Dendritic cell treated with granulocyte-macrophage colony-stimulating factor and Interleukin-4, amounts not matched to agents 40 ng/mL and 50 ng/mL, for 4 days (primary cell): ENCODE measurements at regions not wholly inside any gene's neighbourhood (a gene's known extent, or its start where the extent isn't known, plus 50 kb on each side); places are given as distances from the start of the nearest gene placed in this dataset.

Experiments used
- H3K27ac Mint-ChIP-seq: one replicate; pipeline ENCODE4 v1.8.0; 2022; ENCODE audit warnings: mild to moderate bottlenecking, mixed read lengths
- H3K27me3 Mint-ChIP-seq: one replicate; pipeline ENCODE4 v1.8.0; 2022; ENCODE audit warnings: mild to moderate bottlenecking, mixed read lengths
- H3K36me3 Mint-ChIP-seq: one replicate; pipeline ENCODE4 v1.8.0; 2022; ENCODE audit warnings: low read depth, mixed read lengths
- H3K4me1 Mint-ChIP-seq: one replicate; pipeline ENCODE4 v1.8.0; 2022; ENCODE audit warnings: low read depth, mixed read lengths
- H3K4me3 Mint-ChIP-seq: one replicate; pipeline ENCODE4 v1.8.0; 2022; ENCODE audit warnings: mild to moderate bottlenecking, moderate library complexity, mixed read lengths
- H3K9me3 Mint-ChIP-seq: one replicate; pipeline ENCODE4 v1.8.0; 2022; ENCODE audit warnings: mixed read lengths
- intact Hi-C: fragments of 100-400 bp; cut with micrococcal nuclease; formaldehyde crosslinking; loops from one replicate; pipeline ENCODE4 v1.15.0; 2022

GRCh38 chr17:15006421-15007128 is 258.6 kb downstream of the PMP22 start:
- Mint-ChIP-seq H3K9me3 (no peaks in the 10 kb centered on the region), H3K27ac (no peak overlapping the region), H3K4me3 (no peak overlapping the region), H3K36me3 (no peaks in the 10 kb centered on the region), H3K27me3 (no peaks in the 10 kb centered on the region), H3K4me1 (no peaks in the 10 kb centered on the region)
- intact Hi-C loops = no loop called here

DNA sequence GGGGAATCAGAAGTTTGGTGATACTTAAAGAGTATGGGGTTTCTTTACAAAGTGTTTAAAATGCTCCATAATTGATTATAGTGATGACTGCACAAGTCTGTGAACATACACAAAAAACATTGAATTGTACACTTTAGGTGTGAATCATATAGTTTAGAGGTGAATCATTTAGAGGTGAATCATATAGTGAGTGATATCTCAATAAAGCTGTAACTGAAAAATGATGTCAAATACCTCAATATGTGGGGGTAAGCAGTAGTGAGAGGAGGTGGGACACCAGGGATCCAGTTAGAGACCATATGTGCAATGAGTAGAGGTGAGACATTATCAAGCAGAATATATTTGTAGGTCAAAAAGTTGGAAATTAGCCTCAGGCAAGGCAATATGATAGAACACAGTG is 264.5 kb downstream of the PMP22 start:
- Mint-ChIP-seq H3K9me3 (no peaks in the 10 kb centered on the region), H3K27me3 (peaks cover 2% of the 10 kb centered on the region), H3K27ac (no peak overlapping the region), H3K36me3 (no peaks in the 10 kb centered on the region), H3K4me1 (no peaks in the 10 kb centered on the region), H3K4me3 (no peak overlapping the region)
- intact Hi-C loops = no loop called here

DNA sequence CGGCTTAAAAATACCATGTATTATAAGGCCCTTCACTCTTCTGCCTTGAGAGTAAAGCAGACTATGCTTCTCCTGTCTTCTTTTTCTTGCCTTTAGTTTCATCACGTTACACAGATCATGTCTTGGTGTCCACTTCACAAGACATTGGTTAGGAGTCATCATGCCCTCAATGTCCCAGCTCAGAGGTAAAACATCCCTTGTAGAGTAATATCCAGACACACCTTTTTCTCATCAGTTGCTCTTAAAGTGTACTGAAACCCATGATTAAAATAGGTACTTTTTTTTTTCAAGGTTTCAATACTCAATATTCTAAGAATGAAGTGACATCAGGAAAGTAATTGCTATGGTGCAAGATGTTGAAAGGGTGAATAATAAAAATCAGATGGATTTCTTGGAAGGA is 267.8 kb downstream of the PMP22 start:
- Mint-ChIP-seq H3K4me3 (no peak overlapping the region), H3K36me3 (no peaks in the 10 kb centered on the region), H3K27ac (no peak overlapping the region), H3K4me1 (no peaks in the 10 kb centered on the region), H3K27me3 (peaks cover 2% of the 10 kb centered on the region), H3K9me3 (no peaks in the 10 kb centered on the region)
- intact Hi-C loops = no loop called here

- no peaks in the 10 kb centered on the region for H3K27me3 Mint-ChIP-seq
- no peak overlapping the region for H3K27ac Mint-ChIP-seq
- no peaks in the 10 kb centered on the region for H3K4me1 Mint-ChIP-seq
- H3K9me3 Mint-ChIP-seq = no peaks in the 10 kb centered on the region
- no peaks in the 10 kb centered on the region for H3K36me3 Mint-ChIP-seq
- no peak overlapping the region for H3K4me3 Mint-ChIP-seq
- intact Hi-C loops = no loop called here
Measured at GRCh38 chr17:14986127-14986526, 279.0 kb downstream of the PMP22 start.

DNA sequence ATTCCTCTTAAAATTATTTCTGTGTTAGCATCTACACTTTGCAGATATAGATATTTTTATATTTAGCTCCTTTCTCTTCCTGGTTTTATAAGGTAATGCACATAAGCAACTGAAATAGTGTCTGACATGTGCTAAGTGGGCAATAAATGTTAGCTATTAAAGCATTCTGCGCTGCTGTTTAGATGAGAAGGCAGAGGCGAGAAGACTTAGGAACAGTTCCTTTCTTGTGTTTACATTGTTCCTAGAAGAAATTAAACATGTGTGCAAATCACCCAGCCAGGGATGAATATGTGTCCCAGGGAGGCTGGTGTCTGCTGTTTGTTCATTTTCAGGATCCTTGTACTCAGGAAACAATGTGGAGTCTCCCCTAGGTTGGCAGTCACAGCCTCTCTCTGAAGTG is 292.3 kb downstream of the PMP22 start:
- Mint-ChIP-seq H3K4me3 (no peak overlapping the region), H3K4me1 (no peaks in the 10 kb centered on the region), H3K27ac (no peak overlapping the region), H3K9me3 (peaks cover 34% of the 10 kb centered on the region), H3K27me3 (peaks cover 2% of the 10 kb centered on the region), H3K36me3 (no peaks in the 10 kb centered on the region)
- intact Hi-C loops = no loop called here

DNA sequence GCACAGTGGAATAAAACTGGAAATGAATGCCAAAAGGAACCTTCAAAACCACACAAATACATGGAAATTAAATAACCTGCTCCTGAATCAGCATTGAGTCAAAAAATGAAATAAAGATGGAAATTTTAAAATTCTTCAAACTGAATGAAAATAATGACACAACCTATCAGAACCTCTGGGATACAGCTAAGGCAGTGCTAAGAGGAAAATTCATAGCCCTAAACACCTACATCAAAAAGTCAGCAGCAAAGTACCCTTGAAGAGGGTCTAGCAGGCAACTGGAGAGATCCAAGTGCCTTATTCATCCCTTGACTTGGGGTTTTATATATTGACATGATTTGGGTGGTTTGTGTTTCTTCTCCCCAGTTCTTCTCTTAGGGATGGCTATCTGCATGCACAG is 294.1 kb downstream of the PMP22 start:
- Mint-ChIP-seq H3K9me3 (peaks cover 34% of the 10 kb centered on the region), H3K27me3 (peaks cover 2% of the 10 kb centered on the region), H3K4me1 (no peaks in the 10 kb centered on the region), H3K4me3 (no peak overlapping the region), H3K36me3 (no peaks in the 10 kb centered on the region), H3K27ac (no peak overlapping the region)
- intact Hi-C loops = no loop called here

- Mint-ChIP-seq H3K27ac (no peak overlapping the region), H3K36me3 (no peaks in the 10 kb centered on the region), H3K9me3 (no peaks in the 10 kb centered on the region), H3K4me3 (no peak overlapping the region), H3K4me1 (no peaks in the 10 kb centered on the region), H3K27me3 (no peaks in the 10 kb centered on the region)
- intact Hi-C loops = no loop called here
Measured at GRCh38 chr17:14959106-14959648, 305.9 kb downstream of the PMP22 start.

DNA sequence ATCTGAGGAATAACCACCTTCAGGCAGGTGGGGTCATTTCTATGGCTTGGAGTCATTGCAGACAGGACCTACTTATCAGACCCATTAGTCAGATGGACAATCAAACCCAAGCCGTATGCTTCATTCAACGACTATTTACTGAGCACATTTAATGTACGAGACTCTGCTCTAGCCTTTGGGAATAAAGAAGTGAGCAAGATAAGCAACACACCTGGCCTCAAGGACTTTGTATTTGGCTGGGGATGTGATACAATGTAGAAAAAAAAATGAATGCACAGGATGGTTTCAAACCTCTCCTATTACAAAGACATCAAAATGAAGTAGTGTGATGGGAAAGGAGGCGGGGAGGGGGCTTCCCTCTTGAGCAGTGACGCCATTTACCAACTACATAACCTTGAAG is 311.7 kb downstream of the PMP22 start:
- Mint-ChIP-seq H3K27me3 (no peaks in the 10 kb centered on the region), H3K36me3 (no peaks in the 10 kb centered on the region), H3K9me3 (no peaks in the 10 kb centered on the region), H3K27ac (no peak overlapping the region), H3K4me1 (no peaks in the 10 kb centered on the region), H3K4me3 (no peak overlapping the region)
- intact Hi-C loops = no loop called here

DNA sequence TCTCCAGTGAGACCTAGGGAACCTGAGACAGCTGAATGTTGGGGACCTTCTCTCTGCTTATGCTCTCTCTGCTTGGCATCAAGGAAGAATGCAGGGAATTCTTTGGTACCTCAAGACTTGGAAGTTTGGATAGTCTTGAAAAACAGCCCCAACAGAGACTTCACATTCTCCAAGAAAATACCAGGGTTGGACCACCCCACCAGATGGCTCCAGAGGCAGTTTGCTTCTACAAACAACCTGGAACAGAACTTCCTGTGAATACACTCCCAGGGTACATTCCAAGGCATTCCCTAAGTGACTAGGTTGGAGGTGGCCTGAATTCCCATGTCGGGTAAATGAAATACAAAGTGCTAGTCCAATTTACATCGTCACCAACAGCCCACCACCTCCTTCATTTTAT is 314.4 kb downstream of the PMP22 start:
- H3K36me3 Mint-ChIP-seq = no peaks in the 10 kb centered on the region
- H3K9me3 Mint-ChIP-seq = no peaks in the 10 kb centered on the region
- no peak overlapping the region for H3K27ac Mint-ChIP-seq
- no peak overlapping the region for H3K4me3 Mint-ChIP-seq
- no peaks in the 10 kb centered on the region for H3K4me1 Mint-ChIP-seq
- intact Hi-C loops = no loop called here
- H3K27me3 Mint-ChIP-seq = peaks cover 1% of the 10 kb centered on the region

- Mint-ChIP-seq H3K27me3 (peaks cover 1% of the 10 kb centered on the region), H3K9me3 (no peaks in the 10 kb centered on the region), H3K4me1 (no peaks in the 10 kb centered on the region), H3K36me3 (no peaks in the 10 kb centered on the region), H3K4me3 (no peak overlapping the region), H3K27ac (no peak overlapping the region)
- intact Hi-C loops = no loop called here
Measured at GRCh38 chr17:14950216-14950615, 314.9 kb downstream of the PMP22 start.

GRCh38 chr17:14947671-14948070 is 317.5 kb downstream of the PMP22 start:
- no peak overlapping the region for H3K27ac Mint-ChIP-seq
- no peaks in the 10 kb centered on the region for H3K9me3 Mint-ChIP-seq
- peaks cover 1% of the 10 kb centered on the region for H3K27me3 Mint-ChIP-seq
- no peaks in the 10 kb centered on the region for H3K36me3 Mint-ChIP-seq
- no peaks in the 10 kb centered on the region for H3K4me1 Mint-ChIP-seq
- intact Hi-C loops = no loop called here
- no peak overlapping the region for H3K4me3 Mint-ChIP-seq

- H3K9me3 Mint-ChIP-seq = no peaks in the 10 kb centered on the region
- H3K4me3 Mint-ChIP-seq = no peak overlapping the region
- no peaks in the 10 kb centered on the region for H3K4me1 Mint-ChIP-seq
- no peak overlapping the region for H3K27ac Mint-ChIP-seq
- H3K36me3 Mint-ChIP-seq = no peaks in the 10 kb centered on the region
- peaks cover 1% of the 10 kb centered on the region for H3K27me3 Mint-ChIP-seq
- intact Hi-C loops = no loop called here
Measured at GRCh38 chr17:14946481-14946880, 318.6 kb downstream of the PMP22 start.

GRCh38 chr17:14942526-14943190 is 322.5 kb downstream of the PMP22 start:
- H3K4me1 Mint-ChIP-seq = no peaks in the 10 kb centered on the region
- intact Hi-C loops = no loop called here
- H3K4me3 Mint-ChIP-seq = no peak overlapping the region
- no peaks in the 10 kb centered on the region for H3K36me3 Mint-ChIP-seq
- H3K27ac Mint-ChIP-seq = no peak overlapping the region
- peaks cover 2% of the 10 kb centered on the region for H3K27me3 Mint-ChIP-seq
- no peaks in the 10 kb centered on the region for H3K9me3 Mint-ChIP-seq

DNA sequence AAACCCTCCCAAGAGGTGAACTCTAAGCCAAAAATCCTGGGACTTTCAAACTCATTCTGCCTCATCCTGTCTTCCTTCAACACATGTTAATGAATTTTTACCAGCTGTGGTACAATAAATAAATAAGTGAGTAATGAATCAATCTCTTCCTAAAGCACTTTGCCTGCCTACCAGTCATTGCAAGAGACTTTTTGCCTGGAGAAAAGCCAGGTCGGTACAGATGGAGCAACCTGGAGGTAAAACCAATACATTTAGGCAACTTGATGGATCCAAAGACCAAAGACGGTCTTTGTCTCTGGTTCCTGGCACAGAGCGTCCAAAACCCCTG is 324.2 kb downstream of the PMP22 start:
- Mint-ChIP-seq H3K27me3 (peaks cover 2% of the 10 kb centered on the region), H3K4me1 (no peaks in the 10 kb centered on the region), H3K27ac (no peak overlapping the region), H3K4me3 (no peak overlapping the region), H3K36me3 (no peaks in the 10 kb centered on the region), H3K9me3 (no peaks in the 10 kb centered on the region)
- intact Hi-C loops = no loop called here
